ENCODE measurements at regions not wholly inside any gene's neighbourhood (a gene's known extent, or its start where the extent isn't known, plus 50 kb on each side); places are given as distances from the start of the nearest gene placed in this dataset.
"Not testable (repeated sequence)": the region's sequence is repeated elsewhere in the genome, so short reads cannot be mapped to it uniquely, and the experiment has no call there.

GRCh38 chr1:10881046-10881445 is 84.6 kb upstream of the CASZ1 start:
- Histone ChIP-seq H3K4me3 (no peak overlapping the region), H3K27ac (no peak overlapping the region), H3K79me2 (ENCODE audit: insufficient read depth) (no peaks in the 10 kb centered on the region), H3K4me1 (ENCODE audit: insufficient read depth) (no peaks in the 10 kb centered on the region), H3K9me3 (ENCODE audit: low read depth) (no peaks in the 10 kb centered on the region), H3F3A (ENCODE audit: insufficient read depth) (no peaks in the 10 kb centered on the region), H3K27me3 (replicated peaks; ENCODE audit: insufficient read depth) (peaks cover 19% of the 10 kb centered on the region), H2AFZ (no peak overlapping the region), H3K9ac (no peak overlapping the region), H4K20me1 (ENCODE audit: insufficient read depth) (no peaks in the 10 kb centered on the region), H3K9me2 (ENCODE audit: insufficient read depth) (no peaks in the 10 kb centered on the region), H3K36me3 (ENCODE audit: low read depth) (no peaks in the 10 kb centered on the region), H3K4me2 (ENCODE audit: unreplicated experiment) (no peak overlapping the region)
- DNase-seq = no peak
- no peak for TF ChIP-seq EZH2 (IDR thresholded peaks at IDR 0.05; ENCODE audit: insufficient read depth, poor library complexity, severe bottlenecking)
- no peak for TF ChIP-seq EZH2phosphoT487 (IDR thresholded peaks at IDR 0.05; ENCODE audit: insufficient read depth, low read depth)
- in situ Hi-C loops (cut with MboI) = no loop called here
- whole genome bisulfite sequencing, 2 experiments (ENCODE audit: low coverage in 1 of 2, low lambda C conversion rate in 2 of 2, missing lambda C conversion rate in 2 of 2) = 76 to 82% methylated on average over 10 of the region's 10 CpGs

GRCh38 chr1:10882069-10882468 is 85.6 kb upstream of the CASZ1 start:
- DNase-seq = no peak
- H3K4me1 ChIP-seq (ENCODE audit: insufficient read depth) = no peaks in the 10 kb centered on the region
- 65 to 76% methylated on average over 4 of the region's 4 CpGs for WGBS, 2 experiments (ENCODE audit: low coverage in 1 of 2, low lambda C conversion rate in 2 of 2, missing lambda C conversion rate in 2 of 2)
- no peaks in the 10 kb centered on the region for H3F3A ChIP-seq (ENCODE audit: insufficient read depth)
- H3K27ac ChIP-seq = no peak overlapping the region
- H4K20me1 ChIP-seq (ENCODE audit: insufficient read depth) = no peaks in the 10 kb centered on the region
- H3K27me3 ChIP-seq (replicated peaks; ENCODE audit: insufficient read depth) = peaks cover 23% of the 10 kb centered on the region
- H3K79me2 ChIP-seq (ENCODE audit: insufficient read depth) = no peaks in the 10 kb centered on the region
- H3K9me2 ChIP-seq (ENCODE audit: insufficient read depth) = no peaks in the 10 kb centered on the region
- in situ Hi-C loops (cut with MboI) = no loop called here
- H3K9ac ChIP-seq = no peak overlapping the region
- H3K4me2 ChIP-seq (ENCODE audit: unreplicated experiment) = no peak overlapping the region
- TF ChIP-seq EZH2phosphoT487 (IDR thresholded peaks at IDR 0.05; ENCODE audit: insufficient read depth, low read depth) = no peak
- no peak for TF ChIP-seq EZH2 (IDR thresholded peaks at IDR 0.05; ENCODE audit: insufficient read depth, poor library complexity, severe bottlenecking)
- H2AFZ ChIP-seq = no peak overlapping the region
- H3K9me3 ChIP-seq (ENCODE audit: low read depth) = no peaks in the 10 kb centered on the region
- no peaks in the 10 kb centered on the region for H3K36me3 ChIP-seq (ENCODE audit: low read depth)
- no peak overlapping the region for H3K4me3 ChIP-seq

- H4K20me1 ChIP-seq (ENCODE audit: insufficient read depth); H3K9me3 ChIP-seq (ENCODE audit: low read depth); H3K79me2 ChIP-seq (ENCODE audit: insufficient read depth); H3K36me3 ChIP-seq (ENCODE audit: low read depth); H3F3A ChIP-seq (ENCODE audit: insufficient read depth); H3K4me1 ChIP-seq (ENCODE audit: insufficient read depth); H3K4me2 ChIP-seq (ENCODE audit: unreplicated experiment); H3K27ac ChIP-seq; H3K4me3 ChIP-seq; H3K9me2 ChIP-seq (ENCODE audit: insufficient read depth); H3K9ac ChIP-seq; DNase-seq; H2AFZ ChIP-seq; in situ Hi-C loops (cut with MboI): not testable (repeated sequence)
- H3K27me3 ChIP-seq (replicated peaks; ENCODE audit: insufficient read depth) = peaks cover 60% of the 10 kb centered on the region
- WGBS, 2 experiments (ENCODE audit: low coverage in 1 of 2, low lambda C conversion rate in 2 of 2, missing lambda C conversion rate in 2 of 2) = 90 to 94% methylated on average over 4 of the region's 4 CpGs
These were observed 90.6 kb upstream of the CASZ1 start for GRCh38 chr1:10887032-10887431.

GRCh38 chr1:10888291-10888690 is 91.8 kb upstream of the CASZ1 start:
- H3K9me3 ChIP-seq (ENCODE audit: low read depth) = no peaks in the 10 kb centered on the region
- no peaks in the 10 kb centered on the region for H4K20me1 ChIP-seq (ENCODE audit: insufficient read depth)
- TF ChIP-seq EZH2phosphoT487 (IDR thresholded peaks at IDR 0.05; ENCODE audit: insufficient read depth, low read depth) = no peak
- TF ChIP-seq EZH2 (IDR thresholded peaks at IDR 0.05; ENCODE audit: insufficient read depth, poor library complexity, severe bottlenecking) = no peak
- no peaks in the 10 kb centered on the region for H3K36me3 ChIP-seq (ENCODE audit: low read depth)
- in situ Hi-C loops (cut with MboI) = no loop called here
- H3K9ac ChIP-seq = no peak overlapping the region
- no peaks in the 10 kb centered on the region for H3F3A ChIP-seq (ENCODE audit: insufficient read depth)
- peaks cover 54% of the 10 kb centered on the region for H3K27me3 ChIP-seq (replicated peaks; ENCODE audit: insufficient read depth)
- H3K9me2 ChIP-seq (ENCODE audit: insufficient read depth) = no peaks in the 10 kb centered on the region
- no peak overlapping the region for H3K27ac ChIP-seq
- no peaks in the 10 kb centered on the region for H3K79me2 ChIP-seq (ENCODE audit: insufficient read depth)
- H3K4me2 ChIP-seq (ENCODE audit: unreplicated experiment) = no peak overlapping the region
- DNase-seq = no peak
- no peaks in the 10 kb centered on the region for H3K4me1 ChIP-seq (ENCODE audit: insufficient read depth)
- no peak overlapping the region for H3K4me3 ChIP-seq
- 11 to 19% methylated on average over 9 to 22 of the region's 23 CpGs for WGBS, 2 experiments (ENCODE audit: low coverage in 1 of 2, low lambda C conversion rate in 2 of 2, missing lambda C conversion rate in 2 of 2)
- H2AFZ ChIP-seq = no peak overlapping the region
